ENCODE measurements at regions not wholly inside any gene's neighbourhood (a gene's known extent, or its start where the extent isn't known, plus 50 kb on each side); places are given as distances from the start of the nearest gene placed in this dataset.

DNA sequence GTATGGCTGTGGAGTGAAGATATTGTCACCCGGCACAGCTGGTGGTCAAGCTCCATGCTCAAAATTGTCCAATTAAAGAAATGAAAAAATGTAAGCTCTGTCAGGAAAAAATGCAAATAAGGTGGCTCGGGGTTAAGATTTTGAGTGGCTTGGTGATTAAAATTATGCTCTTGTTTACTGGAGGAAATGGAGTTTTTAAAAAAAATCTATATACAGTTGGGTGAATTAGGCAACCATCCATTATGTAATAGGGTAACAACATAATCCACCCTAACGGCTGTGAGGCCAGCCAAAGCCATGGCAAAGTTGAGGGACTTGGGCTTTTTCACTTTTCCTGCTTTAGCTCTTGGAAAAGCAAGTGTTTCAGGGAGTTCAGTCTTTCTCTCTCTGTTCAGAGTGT is 260.8 kb upstream of the HABP2 start:
- no peak for DNase-seq (ENCODE audit: low read depth)

DNA sequence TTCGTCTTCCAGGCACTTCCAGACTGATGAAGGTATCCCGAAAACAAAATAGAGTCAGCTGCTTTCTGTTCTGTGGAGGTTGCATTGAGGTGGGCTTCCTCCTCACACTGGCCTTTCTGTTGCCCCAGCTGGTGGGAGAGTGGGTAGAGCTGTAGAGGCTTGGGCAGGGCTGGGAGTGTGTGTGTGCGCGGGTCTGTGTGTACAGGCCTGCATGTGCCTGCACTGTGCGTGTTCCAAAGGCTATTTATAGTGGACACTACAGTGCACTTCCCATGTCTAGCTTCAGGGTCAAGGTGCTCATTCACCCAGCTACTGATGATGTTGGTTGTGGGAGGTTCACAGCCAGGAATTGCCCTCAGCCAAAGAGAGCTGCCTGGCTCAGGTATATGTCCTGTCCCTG is 260.1 kb upstream of the HABP2 start:
- no peak for DNase-seq (ENCODE audit: low read depth)

DNA sequence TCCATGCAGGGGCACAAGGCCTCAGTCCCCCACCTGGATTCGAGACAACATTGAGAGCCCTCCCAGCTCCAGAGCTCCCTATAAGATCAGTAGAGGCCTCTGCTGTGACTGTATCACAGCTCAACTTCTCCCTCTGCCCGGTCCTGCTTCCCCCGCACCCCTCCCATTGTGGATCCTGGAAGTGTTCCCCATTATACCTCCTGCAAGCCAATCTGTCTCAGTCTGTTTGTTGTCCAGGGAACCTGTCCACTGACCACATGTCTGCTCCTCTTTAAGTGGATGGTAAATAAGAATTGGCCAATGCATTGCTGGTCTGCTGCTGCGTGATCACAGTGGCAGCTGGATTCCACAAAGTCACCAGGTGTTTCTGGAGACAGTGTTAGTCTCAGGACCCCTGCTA is 259.7 kb upstream of the HABP2 start:
- DNase-seq (ENCODE audit: low read depth), result no peak

- no peak for DNase-seq (ENCODE audit: low read depth)
These were observed 258.0 kb upstream of the HABP2 start for GRCh38 chr10:113294868-113295267.

DNA sequence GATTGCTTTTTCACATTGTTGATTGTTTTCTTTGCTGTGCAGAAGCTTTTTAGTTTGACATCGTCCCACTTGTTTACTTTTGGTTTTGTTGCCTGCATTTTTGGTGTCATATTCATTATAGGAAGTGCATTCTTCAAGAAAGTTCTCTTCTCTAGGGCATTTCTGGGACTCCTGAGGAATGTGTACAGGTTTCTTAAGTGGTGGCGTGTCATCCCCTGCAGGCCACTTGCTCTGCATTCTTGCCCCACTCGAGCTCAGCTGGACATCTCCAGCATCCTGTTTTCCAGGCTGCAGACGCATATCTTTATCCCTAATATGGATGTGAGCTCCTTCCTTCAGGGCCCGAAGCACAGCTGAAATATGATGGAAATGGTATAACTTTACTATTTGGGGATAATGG is 255.6 kb upstream of the HABP2 start:
- no peak for DNase-seq (ENCODE audit: low read depth)

DNA sequence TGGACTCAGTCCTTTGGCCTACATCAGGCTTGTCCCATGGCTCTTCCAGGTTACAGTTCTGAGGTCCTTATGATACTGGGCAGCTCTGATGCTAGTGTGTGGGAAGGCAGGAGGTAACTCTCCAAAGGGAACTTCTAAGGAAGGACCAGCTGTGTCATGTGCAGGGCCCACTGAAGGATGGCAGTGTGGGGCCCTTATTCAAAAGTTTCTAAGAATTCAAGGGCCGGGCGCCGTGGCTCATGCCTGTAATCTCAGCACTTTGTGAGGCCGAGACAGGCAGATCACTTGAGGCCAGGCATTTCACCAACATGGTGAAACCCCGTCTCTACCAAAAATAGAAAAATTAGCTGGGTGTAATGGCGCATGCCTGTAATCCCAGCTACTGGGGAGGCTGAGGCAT is 254.2 kb upstream of the HABP2 start:
- DNase-seq (ENCODE audit: low read depth), result no peak

- no peak for DNase-seq (ENCODE audit: low read depth)
These were observed 252.7 kb upstream of the HABP2 start for GRCh38 chr10:113300201-113300600.

DNA sequence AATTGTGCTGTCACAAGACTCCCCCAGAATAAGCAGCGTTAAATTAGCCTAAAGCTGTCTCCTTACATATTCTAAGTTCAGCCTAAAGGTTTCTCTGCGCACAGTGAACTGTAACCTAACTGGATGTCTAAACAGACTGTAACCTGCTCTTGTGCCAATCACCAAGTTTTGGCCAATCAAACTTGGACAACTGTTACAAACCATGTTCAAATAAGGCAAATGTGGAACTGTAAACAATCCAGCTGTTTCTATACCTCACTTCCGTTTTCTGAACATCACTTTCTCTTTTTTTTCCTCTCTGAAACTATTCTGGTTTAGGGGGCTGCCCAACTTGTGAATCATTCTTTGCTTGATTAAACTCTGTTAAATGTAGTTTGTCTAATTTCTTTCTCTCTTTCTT is 252.2 kb upstream of the HABP2 start:
- no peak for DNase-seq (ENCODE audit: low read depth)

DNA sequence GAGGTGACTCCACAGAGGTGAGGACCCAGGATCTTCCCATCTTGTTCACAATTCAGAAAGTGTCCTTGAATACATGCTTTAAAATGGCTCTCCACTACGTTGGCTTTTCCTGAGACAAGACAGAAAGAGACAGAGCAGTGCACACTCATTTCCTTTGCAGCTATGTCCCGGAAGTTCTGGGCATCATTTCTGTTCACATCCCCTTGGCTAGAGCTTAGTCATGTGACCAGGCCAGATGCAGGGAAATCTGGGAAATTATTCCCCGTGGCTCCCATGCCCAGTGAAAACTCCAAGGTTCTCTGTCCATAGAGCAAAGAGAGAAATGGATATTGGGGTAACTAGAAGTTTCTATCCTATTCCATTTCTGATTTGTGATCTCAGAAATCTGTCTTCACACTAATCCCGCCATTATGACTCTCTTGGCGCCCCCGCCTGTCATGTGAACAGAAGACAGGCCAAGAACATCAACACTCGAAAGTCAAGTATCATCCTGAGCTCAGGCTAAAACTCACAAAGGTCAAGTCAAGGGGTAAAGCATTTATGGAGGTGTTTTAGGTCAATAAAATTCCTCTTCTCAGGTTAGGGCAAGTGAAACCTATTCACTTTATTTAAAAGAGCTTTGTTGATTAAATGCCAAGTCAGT is 251.4 kb upstream of the HABP2 start:
- no peak for DNase-seq (ENCODE audit: low read depth)

DNA sequence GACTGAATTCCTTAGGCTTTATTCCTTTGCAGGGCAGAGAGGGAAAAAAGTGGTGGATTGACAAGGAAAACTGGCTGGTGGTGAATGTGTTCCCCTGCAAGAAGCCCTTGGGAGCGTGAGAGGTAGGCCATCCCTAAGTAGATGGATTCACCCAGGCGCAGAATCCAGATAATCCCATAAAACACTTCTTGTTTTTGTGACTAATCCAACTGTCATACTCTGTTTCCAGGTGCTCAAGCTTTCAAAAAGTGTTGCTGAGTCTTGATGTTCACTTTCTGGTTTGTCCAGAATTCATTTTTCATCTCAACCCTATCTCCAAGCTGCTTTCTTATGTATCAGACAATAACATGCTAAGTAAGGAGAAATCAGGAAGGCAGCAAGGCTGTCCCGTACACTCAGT is 250.8 kb upstream of the HABP2 start:
- DNase-seq (ENCODE audit: low read depth), result no peak

DNA sequence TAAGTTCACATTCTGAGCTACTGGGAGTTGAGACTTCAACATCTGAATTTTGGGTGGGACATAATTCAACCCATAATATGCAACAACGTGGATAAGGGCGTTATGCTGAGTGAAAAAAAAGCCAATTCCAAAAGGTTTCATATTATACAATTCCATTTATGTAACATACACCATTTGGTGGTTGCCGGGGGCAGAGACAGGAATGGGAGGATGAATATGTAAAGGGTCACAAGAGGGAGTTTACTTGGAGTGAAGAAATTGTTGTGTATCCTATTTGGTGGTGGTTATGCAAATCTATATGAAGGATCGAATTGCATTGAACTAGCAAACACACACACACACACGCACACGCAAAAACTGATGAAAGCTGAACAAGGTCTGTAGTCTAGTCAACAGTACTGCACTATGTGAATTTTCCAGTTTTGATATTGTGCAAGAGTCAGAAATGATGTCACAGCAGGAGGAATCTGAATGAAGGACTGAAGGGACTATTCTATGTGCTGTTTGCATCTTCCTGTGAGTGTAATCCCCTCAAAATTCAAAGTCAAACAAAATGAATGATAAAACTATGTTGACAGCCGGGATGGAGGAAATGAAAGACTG is 249.2 kb upstream of the HABP2 start:
- DNase-seq (ENCODE audit: low read depth), result no peak

DNA sequence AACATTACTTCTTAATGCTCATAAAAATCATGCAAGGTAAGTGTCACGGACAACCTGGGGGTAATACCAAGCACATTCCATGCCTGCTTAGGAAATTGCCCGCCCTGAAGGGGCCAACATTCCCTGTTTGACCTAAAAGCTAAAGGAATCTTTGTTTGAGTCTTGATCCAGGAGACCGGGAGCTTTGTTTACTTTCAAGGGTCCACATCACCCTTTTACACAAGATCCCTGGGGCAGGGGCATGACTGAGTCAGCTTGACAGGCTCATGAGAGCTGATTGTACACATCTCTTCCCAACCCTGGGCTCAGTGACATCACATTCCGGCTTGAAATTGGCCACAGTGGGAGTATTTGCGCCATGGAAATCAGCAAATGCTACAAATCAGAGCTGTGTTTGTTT is 248.1 kb upstream of the HABP2 start:
- DNase-seq (ENCODE audit: low read depth), result no peak

- DNase-seq (ENCODE audit: low read depth), result no peak
These were observed 247.0 kb upstream of the HABP2 start for GRCh38 chr10:113305871-113306270.

DNA sequence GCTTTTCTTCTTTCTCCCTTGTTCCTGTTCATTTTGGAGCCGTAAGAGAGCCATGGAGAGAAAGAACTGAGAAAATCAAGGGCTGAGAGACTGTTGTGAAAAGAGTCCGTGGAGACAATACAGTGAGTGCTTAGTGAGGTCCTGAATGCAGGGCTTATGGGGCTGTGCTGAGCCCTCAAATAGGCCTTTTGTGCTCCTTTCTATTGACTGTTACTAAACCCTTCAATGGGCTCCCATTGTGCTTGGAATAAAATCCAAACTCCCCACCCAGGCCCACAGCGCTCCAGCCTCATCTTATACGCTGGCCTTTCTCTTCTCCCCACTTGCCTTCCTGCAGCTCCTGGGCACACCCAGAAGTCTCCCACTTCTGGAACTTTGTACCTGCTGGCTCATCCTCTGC is 243.1 kb upstream of the HABP2 start:
- no peak for DNase-seq (ENCODE audit: low read depth)

- no peak for DNase-seq (ENCODE audit: low read depth)
These were observed 242.5 kb upstream of the HABP2 start for GRCh38 chr10:113310347-113310746.

GRCh38 chr10:113313048-113313602 is 239.7 kb upstream of the HABP2 start:
- DNase-seq (ENCODE audit: low read depth), result no peak

DNA sequence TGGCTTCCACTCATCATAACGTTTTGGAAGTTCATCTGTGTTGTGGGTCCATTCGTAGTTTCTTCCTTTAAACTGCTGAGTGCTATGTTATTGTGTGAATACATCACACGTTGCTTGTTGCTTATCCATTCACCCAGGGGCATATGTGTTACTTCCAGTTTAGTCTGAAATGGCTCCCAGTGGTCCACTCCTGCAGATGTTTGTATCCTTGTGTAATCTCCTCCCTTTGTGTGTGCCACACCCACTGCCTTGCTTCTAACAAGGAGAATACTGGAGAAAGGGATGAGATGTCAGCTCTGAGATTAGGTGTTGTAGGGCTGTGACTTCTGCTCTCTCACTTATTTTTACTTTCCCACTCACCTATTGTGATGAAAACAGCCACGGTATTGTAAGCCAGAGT is 239.1 kb upstream of the HABP2 start:
- DNase-seq (ENCODE audit: low read depth), result no peak

DNA sequence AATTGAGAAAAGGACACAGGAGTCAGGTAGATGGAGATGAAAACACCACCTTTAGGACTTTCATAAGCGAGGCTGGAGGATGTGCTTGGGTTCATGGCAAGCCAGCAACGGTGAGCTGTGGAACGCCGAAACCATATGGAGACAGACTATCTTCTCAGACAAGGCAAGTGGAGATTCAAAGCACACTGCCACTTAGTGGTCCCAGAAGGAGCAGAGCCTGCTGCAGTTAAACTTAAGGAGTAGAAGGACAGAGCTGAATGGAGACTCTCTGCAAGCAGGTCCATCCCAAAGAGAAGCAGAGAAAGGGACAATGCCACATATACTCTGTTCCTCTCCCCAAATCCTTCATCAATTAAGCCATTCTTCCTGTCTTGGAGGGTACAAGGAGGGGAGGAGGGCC is 236.3 kb upstream of the HABP2 start:
- DNase-seq (ENCODE audit: low read depth), result no peak

DNA sequence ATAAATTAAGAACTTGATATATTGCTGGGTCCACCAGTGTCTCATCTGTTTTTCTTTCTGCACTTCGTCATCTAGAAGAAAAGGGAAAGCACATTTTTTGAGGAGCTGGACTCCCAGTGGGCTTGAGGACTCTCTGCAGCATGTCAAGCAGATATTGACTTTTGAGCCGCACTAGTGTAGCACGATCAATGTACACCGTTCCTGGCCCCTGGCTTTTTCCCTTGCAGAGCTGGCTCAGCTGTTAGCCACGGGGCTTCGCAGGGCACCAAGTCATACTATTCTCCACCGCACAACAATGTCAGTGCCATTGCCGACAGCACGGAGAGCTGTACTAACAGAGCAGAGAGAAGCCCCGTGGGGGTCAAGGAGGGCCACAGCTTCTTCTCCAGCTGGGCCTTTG is 235.4 kb upstream of the HABP2 start:
- no peak for DNase-seq (ENCODE audit: low read depth)

- DNase-seq (ENCODE audit: low read depth), result no peak
These were observed 233.4 kb upstream of the HABP2 start for GRCh38 chr10:113319479-113319878.

DNA sequence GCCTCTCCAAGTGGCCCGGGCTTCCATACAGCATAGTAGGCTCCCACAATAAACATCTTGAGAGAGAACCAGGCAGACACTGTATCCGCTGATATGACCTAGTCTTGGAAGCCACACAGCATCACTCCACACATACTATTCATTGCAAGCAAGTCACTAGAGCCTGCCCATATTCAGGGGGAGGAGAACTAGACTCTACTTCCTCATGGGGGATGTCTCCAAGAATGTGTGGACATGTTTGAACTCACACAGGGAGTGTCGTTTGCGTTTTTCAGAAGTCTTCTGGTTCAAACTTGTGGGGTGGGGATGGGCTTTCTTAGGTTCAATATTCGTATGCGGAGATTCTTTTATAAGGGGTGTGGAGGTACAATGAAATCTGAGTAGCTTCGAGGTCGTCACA is 232.6 kb upstream of the HABP2 start:
- DNase-seq (ENCODE audit: low read depth), result no peak

GRCh38 chr10:113320987-113321386 is 231.9 kb upstream of the HABP2 start:
- DNase-seq (ENCODE audit: low read depth), result no peak

- no peak for DNase-seq (ENCODE audit: low read depth)
These were observed 230.0 kb upstream of the HABP2 start for GRCh38 chr10:113322843-113323242.

DNA sequence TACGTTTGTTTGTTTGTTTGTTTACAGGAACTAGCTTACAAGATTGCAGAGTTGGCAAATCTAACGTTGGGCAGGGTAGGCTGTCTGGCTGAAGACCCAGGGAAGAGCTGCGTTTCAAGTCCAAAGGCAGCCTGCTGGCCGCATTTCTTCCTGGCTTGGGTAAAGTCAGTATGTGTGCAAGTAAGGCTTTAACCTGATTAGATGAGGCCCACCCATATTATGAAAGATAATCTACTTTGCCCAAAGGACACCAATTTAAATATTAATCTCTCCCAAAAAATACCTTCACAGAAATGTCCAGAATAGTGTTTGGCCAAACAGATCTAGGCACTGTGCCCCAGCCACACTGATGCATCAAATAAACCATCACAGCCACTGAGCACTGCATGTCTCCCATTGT is 228.9 kb upstream of the HABP2 start:
- DNase-seq (ENCODE audit: low read depth), result no peak

All from activated T-cell treated with anti-CD3 and anti-CD28 coated beads for 1 hour (primary cell).